ENCODE measurements at regions not wholly inside any gene's neighbourhood (a gene's known extent, or its start where the extent isn't known, plus 50 kb on each side); places are given as distances from the start of the nearest gene placed in this dataset.
"Not testable (repeated sequence)": the region's sequence is repeated elsewhere in the genome, so short reads cannot be mapped to it uniquely, and the experiment has no call there.

DNA sequence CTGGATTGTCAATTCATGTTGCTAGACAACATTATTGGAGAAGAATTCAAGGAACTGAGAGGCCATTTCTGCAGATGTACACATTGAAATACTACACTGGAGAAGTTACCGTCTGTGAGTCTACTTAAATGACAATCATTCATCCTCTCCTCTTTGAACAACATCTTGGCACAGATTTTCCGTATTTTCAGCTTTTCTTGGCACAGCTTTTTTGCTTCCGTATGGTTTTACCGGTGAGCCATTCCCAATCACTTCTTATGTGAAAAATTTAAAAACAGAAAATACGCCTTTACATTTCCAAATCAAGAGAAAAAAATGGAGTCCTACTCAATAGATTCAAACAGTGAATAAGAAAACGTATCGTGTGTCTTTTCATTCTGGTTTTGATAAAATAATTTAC, 1493.7 kb downstream of the AMY1C start:
- DNase-seq, result no peak

DNA sequence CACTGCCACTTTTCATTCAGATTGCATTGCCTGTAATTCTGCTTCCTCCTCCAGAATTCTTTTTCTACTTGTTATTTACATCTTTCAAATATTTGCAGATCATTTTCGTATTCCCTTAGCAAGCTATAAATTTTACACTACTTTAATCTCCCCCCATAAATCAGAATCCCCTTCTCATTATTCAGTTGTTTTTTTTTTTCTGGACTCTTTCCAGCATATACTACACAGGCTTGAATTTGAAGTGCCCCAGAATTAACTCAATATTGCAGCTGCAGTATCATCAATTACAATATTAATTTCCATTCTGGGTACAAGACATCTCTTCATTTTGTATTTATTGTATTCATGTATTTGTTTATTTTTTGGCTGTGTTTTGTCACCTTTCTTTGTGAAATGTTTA, 1494.3 kb downstream of the AMY1C start:
- DNase-seq, result no peak

DNA sequence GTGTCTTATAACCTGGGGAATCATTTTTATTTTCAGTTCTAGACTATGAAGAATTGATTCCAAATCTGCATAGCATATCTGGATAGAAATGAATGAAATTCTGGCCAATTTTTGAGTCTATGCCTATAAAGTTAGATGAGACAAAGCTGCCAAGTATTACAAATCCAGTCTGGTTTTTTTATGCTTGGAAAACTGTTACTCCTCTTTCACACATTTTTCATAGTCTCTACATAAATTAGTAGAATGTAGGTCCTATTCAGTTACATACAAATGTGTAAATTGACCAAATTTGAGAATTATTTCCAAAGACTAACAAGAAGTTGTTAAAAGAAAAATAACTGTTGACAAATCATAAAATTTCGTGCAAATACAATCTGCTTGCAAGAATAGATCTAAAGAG, 1505.2 kb downstream of the AMY1C start:
- no peak for DNase-seq

DNA sequence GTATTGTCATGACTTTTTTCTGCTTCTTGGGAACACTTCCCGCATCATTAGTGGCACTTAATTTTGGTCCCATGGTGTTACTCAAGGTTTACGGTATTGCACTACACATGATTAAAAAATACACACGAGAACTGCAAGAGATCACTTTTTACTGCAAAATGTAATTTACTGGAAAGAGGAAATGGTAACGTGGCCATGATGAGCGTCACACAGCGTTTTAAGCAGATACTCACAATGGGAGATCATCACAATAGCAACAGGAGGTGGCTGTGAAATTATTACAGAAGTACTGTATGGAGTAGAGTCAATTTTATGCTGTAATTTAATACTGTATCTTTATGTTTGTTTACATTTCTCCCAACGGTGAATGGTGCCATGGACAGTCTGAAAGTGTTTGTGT, 1510.3 kb downstream of the AMY1C start:
- no peak for DNase-seq

DNA sequence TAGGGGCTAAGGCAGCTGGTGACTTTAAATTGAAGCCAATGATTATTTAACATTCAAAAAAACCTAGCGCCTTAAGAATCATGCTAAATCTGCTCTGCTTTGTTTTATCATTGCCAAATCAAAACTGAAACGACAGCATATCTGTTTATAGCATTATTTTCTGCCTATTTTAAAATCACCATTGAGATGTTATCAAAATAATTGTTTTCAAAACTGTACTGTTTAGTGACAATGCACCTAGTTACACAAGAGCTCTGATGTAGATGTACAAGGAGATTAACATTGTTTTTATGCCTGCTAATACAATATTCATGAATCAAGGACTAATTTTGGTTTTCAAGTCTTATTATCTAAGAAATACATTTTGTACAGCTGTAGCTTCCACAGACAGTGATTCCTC, 1521.3 kb downstream of the AMY1C start:
- DNase-seq, result no peak

DNA sequence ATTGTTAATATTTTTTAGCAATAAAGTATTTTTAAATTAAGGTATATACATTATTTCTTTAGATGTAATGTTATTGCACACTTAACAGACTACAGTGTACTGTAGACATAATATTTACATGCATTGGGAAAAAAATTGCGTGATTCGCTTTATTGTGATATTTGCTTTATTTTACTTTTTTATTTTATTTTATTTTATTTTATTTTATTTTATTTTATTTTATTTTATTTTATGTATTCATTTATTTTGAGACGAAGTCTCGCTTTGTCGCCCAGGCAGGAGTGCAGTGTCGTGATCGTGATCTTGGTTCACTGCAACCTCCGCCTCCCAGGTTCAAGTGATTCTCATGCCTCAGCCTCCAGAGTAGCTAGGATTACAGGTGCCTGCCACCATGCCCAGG, 1522.7 kb downstream of the AMY1C start:
- not testable (repeated sequence) for DNase-seq

DNA sequence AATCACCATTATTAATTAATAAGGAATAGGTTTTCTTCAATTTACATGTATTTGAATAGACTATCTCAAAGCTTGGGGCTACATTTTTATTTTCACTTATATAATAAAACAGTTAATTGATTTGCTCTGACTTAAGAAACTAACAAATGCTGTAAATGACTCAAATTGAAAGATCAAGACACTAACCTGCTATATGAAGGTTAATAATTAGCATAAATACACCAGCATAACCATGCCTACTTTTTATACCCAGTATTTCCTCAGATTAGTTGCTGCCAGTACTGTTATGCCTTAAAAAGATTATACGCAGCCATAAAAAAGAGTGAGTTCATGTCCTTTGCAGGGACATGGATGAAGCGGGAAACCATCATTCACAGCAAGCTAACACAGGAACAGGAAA, 1545.1 kb downstream of the AMY1C start:
- DNase-seq, result no peak

DNA sequence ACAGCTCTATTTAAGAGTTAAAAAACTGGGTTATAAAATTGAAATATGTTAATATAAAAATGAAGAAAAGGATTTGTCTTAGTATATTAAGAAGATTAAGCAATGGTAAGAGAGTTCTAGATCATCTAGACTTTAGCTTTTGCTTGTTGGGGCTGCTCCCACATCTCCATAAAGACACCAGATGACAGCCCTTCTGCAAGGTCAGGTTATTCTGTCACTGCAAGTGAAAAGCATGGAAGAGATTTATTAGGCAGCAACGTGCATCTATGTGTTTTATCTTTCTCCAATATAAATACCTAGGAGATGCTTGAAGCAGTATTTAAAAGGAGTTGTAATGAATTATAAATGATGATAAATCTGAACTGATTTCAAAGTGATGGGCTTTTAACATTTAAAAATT, 1560.4 kb downstream of the AMY1C start:
- DNase-seq, result no peak

DNA sequence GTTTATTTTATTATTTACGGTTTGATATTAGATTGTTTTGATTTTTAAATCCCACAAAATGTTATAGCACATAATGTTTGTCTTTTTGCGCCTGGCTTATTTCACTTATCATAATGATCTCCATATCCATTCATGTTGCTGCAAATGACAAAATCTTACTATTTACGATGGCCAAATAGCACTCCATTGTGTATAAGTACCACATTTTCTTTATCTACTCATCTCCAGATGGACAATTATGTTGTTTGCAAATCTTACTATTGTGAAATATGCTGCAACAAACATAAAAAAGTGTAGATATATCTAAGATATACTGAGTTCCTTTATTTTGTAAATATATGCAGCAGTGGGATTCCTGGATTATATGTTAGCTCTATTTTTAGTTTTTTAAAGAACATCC, 1568.3 kb downstream of the AMY1C start:
- no peak for DNase-seq

DNA sequence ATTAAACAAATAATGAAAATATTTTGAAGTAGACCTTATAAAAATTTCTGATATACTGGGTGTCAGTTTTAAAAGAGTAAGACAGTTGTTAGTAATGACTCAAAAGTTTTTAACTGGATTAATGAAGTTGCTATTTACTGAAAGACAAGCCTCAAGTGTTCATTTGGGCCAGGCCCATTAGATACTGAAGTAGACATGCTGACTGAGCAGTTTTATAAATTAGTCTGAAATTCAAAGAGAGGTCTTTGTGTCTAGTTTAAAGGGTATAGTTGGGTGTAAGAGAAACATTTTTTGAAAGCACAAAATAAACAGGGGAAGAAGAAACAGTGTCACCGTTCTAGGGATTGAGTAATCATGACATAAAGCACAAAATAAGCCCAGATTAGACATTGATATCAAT, 1577.2 kb downstream of the AMY1C start:
- DNase-seq, result no peak

DNA sequence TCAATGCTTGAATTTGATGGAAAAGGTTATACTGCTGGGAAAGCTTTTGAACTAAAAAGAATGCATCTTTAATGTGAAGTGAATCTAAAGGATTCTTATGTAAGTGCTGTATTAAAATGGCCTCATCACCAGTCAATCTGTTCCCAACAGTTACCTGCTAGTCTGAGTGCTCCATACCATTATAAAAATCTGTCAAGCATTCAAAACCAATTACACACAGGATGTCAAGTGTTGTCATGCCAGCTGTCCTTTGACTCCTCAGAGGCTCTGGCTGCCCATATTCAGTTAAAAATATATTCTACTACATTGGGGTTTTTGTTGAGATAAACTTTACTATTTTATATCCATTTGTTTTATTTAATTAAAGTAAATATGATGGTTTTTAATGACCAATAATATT, 1587.7 kb downstream of the AMY1C start:
- DNase-seq, result no peak

DNA sequence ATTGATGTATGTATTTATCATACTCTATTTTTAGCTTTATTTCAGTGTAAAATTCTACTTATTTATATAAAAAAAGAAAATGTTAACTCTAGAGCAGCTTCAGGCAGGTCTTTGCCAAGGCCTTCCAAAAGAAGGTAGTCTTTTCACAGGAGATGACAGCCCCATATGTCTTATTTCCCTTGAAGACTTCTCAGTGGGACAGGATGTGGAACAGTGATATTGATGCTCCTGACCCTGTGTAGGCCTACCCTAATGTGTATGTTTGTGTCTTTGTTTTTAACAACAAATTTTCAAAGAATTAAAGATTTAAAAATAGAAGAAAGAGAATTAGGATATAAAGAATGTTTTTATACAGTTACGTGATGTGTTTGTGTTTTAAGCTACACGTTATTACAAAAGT, 1593.6 kb downstream of the AMY1C start:
- no peak for DNase-seq

DNA sequence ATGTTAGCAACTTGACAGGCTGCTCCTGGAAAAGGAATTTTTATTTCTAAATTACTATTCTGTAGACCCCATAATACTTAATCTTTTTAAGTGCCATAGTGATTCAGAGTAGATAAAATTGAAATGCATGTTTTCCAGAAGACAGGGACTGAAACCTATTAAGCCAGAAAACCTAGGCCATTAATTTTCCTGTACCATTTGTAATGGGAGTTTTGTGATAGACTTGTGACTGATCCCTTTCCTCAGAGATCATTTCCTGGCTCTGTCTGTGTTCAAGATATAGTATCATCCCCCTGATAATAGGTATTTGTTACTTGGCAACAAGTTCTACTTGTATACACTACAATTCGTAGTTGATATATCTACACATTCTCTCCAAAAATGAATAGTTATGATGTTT, 1609.8 kb downstream of the AMY1C start:
- DNase-seq, result no peak

DNA sequence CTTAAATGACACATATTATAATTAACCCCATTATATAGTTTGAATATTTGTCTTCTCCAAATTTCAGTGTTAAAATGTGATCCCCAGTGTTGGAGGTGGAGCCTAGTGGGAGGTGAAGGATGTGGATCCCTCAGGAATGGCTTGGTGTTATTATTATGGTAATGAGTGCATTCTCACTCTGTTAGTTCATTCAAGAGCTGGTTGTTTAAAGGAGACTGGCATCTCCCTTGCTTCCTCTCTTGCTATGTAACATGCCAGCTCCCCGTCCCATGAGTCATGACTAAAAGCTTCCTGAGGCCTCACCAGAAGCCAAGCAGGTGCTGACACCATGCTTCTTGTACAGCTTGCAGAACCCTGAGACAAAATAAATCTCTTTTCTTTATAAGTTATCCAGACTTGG, 1612.7 kb downstream of the AMY1C start:
- no peak for DNase-seq

DNA sequence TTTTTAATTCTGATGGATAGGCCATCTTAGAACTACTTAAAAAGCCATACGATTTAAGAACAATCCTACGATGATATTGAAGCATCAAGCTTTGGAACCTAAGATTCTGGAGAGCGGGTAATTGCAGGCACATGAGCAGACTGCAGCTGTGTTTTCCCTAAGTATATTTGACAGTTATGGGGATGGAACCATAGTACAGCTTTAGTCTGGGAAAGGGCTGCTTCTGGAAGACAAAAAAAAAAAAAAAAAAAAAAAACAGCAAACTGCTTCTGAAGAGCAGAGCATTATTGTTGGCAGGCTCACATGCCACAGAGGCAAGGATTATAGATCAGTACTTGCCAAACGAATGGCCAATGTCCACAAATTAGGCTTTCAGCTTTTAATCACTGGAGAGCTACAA, 1618.7 kb downstream of the AMY1C start:
- DNase-seq, result no peak

DNA sequence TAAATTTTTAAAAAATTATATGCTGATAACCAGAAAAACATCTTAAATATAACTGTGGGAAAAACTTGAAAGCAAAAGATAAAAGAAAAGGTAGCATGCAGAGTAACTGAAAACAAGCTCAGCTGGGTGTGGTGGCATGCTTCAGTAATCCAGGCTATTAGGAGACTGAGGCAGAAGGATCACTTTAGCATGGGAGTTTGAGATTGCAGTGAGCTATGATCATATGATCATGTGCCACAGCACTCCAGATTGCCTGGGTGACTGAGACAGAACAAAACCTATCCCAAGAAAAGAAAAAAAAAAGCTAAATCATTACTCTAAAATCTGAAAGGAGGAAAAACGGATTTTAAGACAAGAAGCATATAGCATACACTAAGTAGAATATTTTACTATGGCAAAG, 1624.0 kb downstream of the AMY1C start:
- DNase-seq, result no peak

DNA sequence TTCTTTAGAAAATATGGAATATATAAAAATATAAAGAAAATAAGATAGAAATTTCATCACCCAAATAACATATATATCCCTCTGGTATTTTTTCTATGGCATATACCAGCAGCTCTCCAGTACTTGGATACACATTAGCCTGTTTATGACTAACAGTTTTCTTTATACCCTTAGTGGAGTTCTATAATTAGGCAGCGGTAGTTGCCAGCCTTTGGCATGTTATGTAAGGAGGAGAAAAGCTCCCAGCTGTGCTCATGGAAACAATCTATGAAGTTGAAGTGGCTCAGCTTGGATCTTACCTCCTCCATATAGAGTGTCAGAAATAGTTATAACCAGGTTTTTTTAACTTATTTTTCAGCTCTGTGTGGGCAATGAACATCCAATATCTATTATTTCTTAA, 1636.8 kb downstream of the AMY1C start:
- no peak for DNase-seq

DNA sequence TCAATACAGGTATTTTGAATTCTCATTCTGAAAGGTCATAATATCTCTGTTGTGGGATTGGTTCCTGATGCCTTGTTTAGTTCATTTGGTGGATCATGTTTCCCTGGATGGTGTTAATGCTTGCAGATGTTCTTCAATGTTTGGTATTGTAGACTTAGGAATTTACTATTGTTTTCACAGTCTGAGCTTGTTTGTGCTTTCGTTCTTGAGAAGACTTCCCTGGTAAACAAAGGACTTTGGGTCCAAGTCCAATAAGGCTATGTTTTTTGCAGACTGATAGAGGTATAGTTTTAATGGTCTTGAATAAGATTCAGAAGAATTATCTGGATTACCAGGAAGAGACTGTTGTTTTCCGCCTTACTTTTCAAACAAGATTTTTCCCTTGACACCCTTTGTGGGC, 1646.3 kb downstream of the AMY1C start:
- DNase-seq, result no peak

DNA sequence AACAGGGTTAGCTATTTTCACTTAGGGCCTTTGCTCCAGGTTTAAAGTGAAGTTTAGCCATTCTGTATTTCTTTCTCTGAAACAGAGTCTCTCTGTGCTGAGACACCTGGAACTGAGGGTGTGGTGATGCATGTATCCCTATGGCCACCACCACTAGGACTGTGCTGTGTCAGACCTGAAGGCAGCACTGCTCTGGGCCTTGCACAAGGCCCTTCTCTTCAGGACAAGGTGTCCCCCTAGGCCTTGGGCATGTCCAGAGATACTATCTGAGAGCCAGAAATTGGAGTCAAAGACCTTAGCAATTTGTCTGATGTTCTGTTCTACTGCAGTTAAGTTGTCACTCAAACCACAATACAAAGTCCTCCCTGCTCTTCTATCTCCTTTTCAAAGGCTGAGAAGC, 1649.2 kb downstream of the AMY1C start:
- no peak for DNase-seq

DNA sequence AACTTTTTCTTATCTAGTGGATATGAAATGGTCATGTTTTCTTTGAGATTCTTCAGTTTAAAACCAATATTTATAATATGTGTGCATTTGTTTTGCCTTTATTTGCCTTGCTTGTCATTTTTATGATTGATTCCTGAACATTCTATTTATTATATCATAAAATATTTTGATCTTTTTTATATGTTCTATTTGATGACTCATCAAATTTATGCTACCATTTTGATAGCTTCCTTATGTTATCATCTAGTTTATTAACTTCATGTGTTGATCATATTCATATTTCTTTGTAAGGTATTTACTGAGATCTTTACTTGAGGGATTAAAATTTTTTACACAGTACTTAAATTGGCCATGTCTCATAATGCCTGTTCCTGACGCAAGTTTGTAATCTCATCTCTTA, 1650.0 kb downstream of the AMY1C start:
- no peak for DNase-seq

DNA sequence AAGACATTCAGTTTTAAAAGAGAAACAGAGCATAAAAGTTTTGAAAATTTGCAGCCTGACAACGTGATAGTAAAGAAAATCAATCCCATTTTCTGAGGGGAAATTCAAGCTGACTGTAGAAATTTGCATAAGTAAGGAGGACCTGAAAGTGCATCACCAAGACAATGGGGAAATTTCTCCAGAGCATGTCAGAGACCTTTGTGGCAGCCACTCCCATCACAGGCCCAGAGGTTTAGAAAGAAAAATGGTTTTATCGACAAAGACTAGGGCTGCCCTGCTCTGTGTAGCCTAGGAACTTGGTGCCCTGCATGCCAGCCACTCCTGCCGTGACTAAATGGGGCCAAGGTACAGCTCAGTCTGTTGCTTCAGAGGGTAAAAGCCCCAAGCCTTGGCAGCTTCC, 1640.2 kb upstream of the PRMT6 start:
- no peak for DNase-seq

DNA sequence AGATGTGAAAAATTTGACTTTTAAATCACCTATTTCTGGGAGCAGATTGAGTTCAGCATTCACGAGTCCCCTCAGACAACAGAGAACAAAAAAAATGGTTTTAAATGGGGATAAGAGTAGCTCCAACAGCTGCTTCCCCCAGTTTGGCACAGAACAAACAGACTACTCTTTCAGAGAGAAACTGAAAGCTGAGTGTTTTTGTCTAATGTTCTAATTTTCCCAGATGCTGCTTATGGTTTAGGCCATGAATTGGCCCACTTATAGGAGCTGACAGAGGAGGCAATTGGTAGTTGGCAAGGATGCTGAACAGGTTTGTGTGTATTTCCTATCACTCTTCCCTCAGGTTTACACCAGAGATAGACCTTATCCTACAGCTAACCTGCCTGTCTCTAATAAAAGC, 1637.4 kb upstream of the PRMT6 start:
- DNase-seq, result no peak

DNA sequence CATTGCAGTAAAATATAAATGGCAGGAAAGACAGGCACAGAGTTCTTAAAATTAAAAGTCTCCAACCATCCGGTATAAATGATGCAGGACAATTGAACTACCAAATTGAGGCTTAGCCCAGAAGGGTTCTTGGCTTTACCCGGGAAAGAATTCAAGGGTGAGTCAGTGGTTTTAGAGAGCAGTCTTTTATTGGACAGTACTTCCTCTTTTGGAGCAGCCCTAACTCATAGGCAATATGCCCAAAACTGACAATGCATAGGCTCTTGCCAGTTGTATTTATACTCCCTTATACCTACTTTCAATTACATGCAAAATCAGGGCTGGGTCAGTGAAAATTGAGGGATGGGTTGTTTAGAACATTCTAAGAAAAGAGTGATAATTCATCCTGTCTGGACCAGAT, 1628.9 kb upstream of the PRMT6 start:
- DNase-seq, result no peak

DNA sequence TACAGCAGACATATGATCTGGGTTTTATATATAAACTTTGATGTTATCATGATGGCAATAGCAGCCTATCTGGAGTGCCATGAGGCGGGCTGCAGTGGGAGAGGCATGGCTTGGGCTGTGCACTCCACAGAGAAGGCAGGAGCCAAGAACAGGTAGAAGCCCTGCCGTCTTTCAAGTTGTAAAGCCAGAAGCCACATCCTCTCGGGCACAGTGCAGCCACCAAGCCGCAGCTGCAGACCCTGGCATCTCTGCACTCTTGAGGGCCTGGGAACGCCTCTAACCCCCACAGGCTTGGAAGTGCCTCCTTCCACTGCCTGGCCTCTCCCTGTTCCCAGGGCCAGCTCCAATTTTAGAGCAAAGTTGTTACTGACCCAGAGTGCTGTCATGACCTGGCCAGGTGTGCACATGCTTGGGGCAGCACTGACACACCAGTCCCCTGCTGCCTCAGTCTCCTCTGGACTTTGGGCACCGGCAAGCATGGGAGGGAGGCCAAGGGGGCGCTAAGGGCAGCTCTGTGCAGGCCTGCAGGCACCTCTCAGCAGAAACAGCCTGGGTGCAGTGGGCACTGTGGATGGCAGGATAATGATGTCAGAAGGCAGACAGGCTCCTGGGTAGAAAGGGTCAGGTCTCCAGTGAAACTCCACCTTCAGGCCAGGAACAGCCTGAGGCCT, 1619.8 kb upstream of the PRMT6 start:
- DNase-seq, result no peak

DNA sequence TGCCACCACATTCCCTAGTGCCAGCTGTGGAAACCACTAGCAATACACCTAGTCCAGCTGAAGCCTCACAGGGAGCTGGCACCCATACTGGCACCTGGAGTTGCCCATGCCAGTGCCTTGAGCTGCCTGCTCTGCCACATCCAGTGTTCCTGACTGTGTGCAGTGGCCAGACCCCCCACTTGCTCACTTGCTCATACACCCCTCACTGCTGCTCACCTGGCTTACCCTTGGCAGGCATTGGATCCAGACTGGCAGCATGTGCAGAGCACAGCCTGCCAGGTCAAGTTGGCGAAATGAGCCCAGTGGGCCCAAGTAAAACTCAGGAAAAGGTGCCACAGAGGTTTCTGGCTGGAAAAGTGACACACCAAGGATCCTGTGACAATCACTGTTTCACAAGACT, 1618.6 kb upstream of the PRMT6 start:
- no peak for DNase-seq

DNA sequence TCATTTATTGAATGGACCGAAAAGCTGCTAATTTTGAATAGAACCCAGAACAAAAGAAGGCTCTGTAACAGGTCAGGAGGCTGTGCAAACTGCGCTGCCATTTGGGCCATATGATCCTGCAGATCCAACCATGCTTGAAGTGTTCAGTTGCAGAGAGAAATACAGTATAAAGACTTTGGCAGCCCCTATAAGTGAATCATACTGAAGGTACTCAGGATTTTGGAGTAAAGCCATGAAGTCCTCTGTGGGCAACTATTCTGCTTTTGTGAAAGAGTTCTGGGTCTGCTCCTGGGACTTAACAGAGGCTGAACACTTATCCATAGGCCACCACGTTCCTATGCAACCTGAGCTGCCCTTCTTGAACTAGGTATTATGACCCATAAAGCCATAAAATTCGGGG, 1613.6 kb upstream of the PRMT6 start:
- no peak for DNase-seq

Data from NCI-H526 treated with DMSO at 0.1 percent for 48 hours (cell line).